Kidney tubule cell (primary cell): ENCODE measurements at regions not wholly inside any gene's neighbourhood (a gene's known extent, or its start where the extent isn't known, plus 50 kb on each side); places are given as distances from the start of the nearest gene placed in this dataset.

ENCODE experiments used
- DNase-seq: peaks from one replicate; pipeline ENCODE4 v3.0.0-alpha.2; 2018; ENCODE audit warnings: low spot score

DNA sequence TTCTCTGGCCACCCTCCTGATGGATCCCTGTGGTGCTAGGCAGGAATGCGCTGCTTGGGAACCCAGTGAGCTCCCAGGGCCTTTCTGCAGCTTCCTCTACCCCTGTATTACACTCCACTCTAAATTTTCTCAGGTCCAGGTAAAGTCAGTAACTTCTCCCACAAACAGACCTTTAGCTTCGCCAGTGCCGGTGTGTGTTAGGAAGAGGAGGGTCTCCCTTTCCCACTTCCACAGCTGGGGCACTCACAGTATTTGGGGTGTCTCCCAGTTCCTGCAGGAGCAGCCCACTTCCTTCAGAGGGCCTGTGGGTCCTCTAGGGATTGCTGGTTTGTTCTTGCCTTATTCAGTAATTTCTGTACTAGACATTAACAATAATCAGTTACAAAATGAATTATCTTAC is 193.5 kb upstream of the PCDH17 start:
- no peak for DNase-seq

DNA sequence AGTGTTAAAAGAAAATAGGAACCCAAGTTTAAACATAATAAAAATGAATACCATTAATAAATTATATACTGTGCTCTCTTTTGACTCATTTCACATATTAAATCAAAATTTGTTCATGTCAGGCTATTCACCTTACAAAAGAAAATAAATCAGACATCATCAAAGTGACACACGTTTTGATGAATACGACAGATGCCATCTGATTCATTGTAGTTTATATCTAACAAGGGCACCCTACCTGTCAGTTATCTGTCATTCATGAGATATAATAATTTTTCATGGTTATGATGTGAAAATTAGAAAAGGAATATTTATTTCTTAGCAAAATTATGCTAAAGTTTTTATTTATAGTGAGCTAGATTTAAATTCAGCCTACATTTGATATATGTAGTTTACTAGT is 188.1 kb upstream of the PCDH17 start:
- DNase-seq = no peak

DNA sequence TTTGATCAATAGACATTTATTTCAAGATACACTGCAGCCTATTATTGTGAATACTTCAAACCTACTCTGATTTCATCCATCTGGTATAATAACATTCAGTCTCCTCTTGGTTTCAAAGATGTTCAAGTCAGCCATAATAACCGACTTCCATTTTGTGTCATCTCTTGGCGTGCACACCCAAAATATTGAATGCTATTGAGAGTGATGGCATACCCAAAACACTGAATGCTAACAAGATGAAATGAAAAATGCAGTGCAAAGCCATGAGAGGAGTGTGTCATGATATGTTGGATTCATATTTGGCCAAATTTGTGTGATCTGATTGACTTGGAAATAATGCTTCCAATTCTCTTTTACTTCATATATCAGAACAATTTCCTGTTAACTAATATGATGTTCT is 181.2 kb upstream of the PCDH17 start:
- DNase-seq = no peak

DNA sequence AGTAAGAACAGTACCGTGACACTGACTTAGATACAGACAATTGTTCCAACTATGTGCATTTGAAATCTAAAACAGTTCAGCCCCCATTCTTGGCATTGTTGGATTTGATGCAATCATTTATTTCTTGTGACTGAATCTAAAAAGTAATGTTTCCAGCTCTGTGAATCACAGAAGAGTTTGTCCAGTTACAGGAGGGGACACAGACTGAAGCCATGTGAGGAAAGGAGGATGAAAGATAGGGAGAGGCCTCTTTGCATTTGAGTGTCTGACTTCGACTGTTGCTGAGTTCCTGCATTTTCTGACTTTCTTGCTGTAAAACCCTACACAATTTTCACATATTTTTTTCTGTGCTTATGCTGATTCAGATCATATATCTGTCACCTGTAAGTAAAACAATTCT is 179.3 kb upstream of the PCDH17 start:
- no peak for DNase-seq

DNA sequence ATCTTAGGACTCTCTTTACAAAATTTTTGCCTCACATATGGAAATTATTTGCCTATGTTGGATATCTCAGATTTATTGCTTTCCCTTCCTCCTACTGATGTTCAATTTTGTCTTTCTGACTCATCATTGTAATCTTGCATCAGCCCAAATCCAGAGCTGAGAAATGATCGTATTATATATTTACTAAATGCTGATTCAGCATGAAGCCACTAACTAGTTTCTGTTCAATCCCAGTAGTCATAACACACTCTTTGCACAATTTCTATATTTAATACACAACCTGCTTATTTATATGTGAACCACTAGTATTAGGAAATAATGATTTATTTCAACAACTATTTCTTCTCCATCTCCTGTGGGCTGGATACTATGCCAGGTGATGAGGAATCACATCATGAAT is 161.1 kb upstream of the PCDH17 start:
- no peak for DNase-seq

DNA sequence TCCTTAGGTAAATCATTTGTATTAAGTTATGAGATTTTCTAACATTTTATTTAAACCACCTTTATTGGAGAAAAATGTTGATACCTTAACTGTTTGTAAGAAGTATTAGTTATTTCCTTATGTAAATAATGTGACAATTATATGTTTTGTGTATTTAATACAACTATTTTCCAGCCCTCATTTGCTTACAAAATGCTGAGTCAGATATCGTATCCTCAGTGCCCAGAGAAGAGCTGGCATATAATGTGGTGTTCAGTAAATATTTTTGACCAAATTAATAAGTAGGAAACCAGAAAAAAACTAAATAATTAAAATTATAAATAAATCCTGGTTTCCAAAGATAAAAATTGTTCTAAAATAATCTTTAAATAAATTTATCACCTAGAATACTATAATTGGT is 140.2 kb upstream of the PCDH17 start:
- DNase-seq = no peak

DNA sequence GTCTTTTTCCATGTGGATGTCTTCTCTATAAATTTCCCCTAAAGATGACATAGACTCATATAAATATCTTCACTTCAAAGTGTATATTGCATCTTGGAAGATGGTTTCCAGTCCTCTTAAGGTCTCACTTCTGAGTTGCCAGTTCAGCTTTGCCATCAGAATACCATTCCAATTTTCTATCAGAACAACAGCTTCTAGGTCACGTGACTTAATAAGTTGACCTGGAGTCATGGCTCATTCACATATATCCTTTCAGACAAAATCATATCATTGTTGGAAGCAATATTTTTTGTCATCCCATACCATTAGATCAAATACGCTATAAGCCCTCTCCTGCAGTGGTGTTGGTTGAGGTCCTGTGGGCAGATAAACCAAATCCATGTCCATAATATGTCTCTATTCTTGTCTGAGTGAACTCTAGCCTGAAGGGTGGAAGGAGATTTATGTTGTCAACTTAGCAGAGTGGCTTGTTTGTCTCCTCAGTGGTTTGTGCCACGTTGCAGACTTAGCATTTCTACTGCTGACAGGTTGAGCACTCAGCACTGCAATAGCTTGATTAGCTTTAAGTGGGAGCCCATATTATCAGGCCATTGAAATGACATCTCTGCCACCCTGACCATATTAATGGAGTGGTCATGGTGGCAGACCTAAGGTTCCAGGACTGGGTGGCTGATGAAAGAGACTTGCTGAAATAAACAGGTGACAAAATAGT is 123.6 kb upstream of the PCDH17 start:
- no peak for DNase-seq

DNA sequence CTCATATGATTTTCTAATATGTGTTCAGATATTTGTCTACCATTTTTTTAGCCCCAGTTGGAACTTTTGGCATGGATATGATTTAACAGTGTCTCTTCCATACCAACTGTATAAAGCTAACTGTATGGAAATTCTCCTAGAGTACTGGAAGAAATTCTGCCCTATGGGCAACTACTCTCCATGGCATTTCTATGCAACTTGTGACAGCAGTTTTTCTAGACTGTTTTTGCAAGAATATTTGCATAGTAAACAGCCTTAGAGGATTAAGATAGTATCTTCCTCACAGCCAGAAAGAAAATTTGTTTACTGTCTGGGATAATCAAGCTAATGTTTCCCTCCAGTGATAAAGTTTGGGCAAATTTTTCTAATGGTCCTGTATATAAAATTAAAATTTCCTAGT is 119.9 kb upstream of the PCDH17 start:
- DNase-seq = no peak

DNA sequence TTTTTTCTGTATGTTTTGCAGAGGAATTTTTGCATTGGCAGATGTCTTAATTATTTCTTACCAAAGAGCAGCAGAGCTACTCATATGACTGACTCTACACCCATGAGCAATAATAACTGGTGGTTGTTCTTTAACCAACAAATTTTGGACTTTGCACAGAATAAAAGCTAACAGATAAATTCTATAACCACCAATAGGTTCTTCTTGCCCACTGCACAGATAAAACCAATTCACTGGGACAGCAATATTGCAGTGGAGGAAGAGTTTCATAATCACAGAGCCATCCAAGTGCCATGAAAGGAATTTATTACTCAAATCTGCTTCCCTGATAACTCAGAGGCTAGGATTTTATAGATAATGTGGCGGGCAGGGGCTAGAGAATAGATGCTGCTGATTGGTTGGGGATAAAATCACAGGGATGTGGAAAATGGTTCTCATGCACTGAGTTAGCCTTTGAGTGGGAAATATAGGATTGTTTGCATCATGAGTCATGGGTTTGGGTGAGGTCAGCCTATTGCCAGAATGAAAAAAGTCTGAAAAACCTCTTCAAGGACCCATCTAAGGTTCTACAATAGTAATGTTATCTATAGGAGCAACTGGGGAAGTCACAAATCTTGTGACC is 104.3 kb upstream of the PCDH17 start:
- no peak for DNase-seq

DNA sequence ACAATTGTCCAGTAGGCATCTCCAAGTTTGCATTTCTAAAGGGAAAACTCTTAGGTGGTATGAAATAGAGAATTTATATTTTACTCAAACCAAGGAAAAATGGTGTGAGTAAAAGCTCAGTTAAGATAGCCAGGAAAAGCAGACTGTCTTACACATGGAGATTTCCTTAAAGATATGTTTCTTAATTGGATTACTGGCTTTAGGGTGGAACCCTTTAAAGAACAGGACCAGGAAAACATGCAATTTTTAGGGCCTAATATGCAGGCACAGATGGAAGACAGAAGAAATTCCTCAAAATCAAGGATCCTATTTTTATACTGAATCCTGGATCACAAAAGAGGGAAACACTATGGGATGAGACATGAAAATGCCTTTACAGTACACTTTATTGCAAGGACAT is 100.3 kb upstream of the PCDH17 start:
- no peak for DNase-seq

DNA sequence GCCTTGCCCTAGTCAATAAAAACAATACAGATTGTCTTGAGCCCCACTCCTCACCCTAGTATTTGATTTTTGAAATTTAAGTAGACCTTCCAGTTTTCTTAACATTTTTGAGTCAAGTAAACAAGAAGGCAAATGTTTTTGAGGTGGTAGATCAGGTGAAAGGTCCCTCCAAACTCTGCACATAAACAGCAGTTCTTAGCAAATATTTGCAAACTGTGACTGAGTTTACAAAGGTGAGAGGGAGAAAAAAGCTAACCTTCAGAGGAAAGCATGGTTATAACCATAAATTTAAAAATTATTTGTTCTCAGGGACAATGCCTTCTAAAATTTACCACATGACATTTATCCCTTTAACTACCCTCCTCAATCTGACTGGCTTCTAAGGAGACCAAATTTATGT is 84.6 kb upstream of the PCDH17 start:
- DNase-seq = no peak

DNA sequence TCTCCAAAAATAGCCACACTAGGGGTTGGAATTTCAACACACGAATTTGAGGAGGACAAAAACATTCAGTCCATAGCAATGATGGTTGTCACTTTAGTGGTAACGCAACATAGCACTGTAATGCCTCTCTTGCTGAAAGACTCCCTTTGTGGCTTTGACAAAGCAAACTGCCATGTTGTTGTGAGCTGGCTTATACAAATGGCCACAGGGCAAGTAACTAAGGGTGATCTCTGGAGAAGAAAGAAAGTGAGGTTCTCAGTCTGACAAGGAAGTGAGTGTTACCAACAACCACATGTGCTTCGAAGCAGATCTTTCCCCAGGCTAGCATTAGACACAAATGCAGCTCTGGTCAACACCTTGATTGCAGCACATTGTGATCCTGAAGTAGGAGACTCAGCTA is 79.1 kb upstream of the PCDH17 start:
- DNase-seq = no peak

DNA sequence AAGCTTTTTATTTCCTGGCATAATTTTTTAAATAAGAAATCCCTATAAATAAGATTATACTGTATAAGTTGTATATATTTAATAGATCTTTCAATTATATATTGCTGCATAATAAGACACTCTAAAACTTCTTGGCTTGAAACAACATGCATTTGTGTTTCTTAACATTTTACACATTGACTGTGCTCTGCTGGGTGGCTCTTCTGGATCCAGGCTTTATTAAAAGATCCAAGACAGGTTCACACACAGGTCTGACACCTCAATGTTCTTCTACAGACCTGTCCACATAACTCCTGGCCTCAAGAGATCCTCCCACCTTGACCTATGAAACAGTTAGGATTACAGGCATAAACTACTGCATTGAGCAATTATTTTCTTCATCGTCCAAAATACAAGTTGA is 77.6 kb upstream of the PCDH17 start:
- no peak for DNase-seq

DNA sequence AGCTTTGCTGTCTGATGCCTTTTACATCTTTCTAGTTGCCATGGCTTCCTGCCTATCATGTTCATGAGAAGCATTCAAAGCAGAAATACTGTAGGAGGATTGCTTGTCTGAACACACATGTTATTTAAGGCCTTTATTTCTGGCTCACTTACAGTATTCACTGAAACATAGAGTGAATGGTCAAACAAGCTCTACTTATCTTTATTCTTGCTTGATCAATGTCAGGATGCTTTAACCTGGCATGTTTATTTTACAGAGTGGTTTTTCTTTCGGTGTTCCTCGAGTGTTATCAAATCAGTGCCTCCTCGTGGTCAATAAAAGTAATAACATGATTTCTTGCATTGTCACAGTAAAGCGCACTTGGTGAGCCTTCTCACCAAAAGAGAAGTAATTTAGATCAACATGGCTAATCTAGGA is 73.5 kb upstream of the PCDH17 start:
- peak; percentile 1 for DNase-seq

DNA sequence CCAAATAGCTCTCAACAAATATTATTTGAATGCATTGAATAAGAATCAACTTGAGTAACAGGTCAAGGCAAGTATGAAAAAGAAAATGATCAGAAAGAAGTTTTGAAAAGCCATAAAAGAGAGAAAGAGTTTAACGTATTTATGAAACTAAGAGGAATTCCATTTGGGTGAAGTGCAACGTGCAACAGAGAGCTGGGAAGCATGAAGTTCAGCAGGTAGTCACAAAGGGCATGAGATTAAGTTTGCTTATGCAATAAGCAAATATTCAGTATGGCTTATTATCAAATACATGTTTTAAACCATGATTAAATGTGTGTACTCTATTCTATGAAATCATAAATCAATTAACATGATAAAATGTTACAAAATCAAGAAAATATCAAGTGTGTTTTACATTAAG is 62.7 kb upstream of the PCDH17 start:
- no peak for DNase-seq

DNA sequence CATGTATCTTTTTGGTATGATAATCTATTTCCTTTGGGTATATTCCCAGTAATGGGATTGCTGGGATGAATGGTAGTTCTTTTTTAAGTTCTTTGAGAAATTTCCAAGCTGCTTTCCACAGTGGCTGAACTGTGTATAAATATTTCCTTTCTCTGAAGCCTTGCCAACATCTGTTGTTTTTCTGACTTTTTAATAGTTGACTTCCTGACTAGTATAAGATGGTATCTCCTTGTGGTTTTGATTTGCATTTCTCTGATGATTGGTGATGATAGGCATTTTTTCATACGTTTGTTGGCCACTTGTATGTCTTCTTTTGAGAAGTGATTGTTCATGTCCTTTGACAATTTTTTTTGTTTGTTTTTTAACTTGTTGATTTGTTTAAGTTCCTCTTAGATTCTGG is 61.6 kb upstream of the PCDH17 start:
- no peak for DNase-seq
